ENCODE measurements at regions not wholly inside any gene's neighbourhood (a gene's known extent, or its start where the extent isn't known, plus 50 kb on each side); places are given as distances from the start of the nearest gene placed in this dataset.

DNA sequence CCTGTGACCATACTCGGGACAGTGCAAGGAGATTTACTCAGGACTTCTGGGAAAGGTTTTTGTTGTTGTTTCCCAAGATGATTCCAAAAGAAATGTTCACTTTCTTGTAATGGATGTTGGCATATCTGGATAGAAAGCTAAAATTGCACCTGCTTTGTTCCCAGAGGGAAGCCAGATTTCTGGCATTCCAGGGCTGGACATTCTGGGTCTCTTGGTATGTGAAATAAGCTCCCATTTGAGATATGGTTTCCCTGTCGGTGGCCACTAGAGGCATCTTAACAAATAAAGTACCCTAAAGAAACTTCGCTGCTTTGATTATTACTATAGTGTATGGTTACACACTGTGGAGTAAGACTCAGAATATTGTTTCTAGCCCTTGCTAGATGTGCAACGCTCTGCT is 737.3 kb downstream of the BRINP1 start:
- WGBS, 2 donors = 79 to 85% methylated on average over 4 of the region's 4 CpGs
- TF ChIP-seq POLR2A (IDR thresholded peaks at IDR 0.05) (no peak), POLR2AphosphoS5 (IDR thresholded peaks at IDR 0.05) (no peak), EP300 (IDR thresholded peaks at IDR 0.05) (no peak)
- TF ChIP-seq, protein P1, sequence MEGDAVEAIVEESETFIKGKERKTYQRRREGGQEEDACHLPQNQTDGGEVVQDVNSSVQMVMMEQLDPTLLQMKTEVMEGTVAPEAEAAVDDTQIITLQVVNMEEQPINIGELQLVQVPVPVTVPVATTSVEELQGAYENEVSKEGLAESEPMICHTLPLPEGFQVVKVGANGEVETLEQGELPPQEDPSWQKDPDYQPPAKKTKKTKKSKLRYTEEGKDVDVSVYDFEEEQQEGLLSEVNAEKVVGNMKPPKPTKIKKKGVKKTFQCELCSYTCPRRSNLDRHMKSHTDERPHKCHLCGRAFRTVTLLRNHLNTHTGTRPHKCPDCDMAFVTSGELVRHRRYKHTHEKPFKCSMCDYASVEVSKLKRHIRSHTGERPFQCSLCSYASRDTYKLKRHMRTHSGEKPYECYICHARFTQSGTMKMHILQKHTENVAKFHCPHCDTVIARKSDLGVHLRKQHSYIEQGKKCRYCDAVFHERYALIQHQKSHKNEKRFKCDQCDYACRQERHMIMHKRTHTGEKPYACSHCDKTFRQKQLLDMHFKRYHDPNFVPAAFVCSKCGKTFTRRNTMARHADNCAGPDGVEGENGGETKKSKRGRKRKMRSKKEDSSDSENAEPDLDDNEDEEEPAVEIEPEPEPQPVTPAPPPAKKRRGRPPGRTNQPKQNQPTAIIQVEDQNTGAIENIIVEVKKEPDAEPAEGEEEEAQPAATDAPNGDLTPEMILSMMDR (IDR thresholded peaks at IDR 0.05) = no peak

DNA sequence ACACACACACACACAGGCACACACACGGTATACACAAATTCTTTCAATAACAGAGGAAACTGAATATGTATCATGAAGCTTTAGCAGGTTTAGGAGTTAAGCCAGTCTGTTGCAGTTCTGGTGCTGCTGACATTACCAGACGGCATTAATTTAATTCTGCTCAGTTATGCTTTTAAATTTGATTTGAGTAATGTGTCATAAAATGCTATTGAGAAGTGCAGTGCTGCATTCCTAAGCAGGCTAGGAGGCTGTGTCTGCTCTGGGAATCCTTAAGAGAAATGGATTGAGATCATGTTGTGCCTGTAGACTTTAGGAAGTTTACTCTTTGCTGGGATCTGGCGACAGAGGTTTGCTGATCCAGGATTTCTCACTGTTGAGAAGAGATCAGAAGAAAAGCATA is 733.8 kb downstream of the BRINP1 start:
- 67 to 77% methylated on average over 3 of the region's 3 CpGs for WGBS, 2 donors
- DNase-seq = no peak
- no peaks in the 10 kb centered on the region for H3K27me3 ChIP-seq
- H3K36me3 ChIP-seq = no peaks in the 10 kb centered on the region
- peaks cover 0 to 10% (median 0%) of the 10 kb centered on the region in 4 donors for H3K4me1 ChIP-seq
- TF ChIP-seq POLR2A (IDR thresholded peaks at IDR 0.05) (no peak), POLR2AphosphoS5 (IDR thresholded peaks at IDR 0.05) (no peak), EP300 (IDR thresholded peaks at IDR 0.05) (no peak)
- TF ChIP-seq, protein P1 (IDR thresholded peaks at IDR 0.05) = no peak
- peaks cover 0 to 4% (median 0%) of the 10 kb centered on the region in 4 donors for H3K9me3 ChIP-seq
- H3K4me3 ChIP-seq = no peak overlapping the region
- intact Hi-C loops (cut with DNase I) = no loop called here
- no peak overlapping the region for H3K27ac ChIP-seq

More for the DNA sequence above, 737.3 kb downstream of the BRINP1 start:
- intact Hi-C loops (cut with DNase I) = no loop called here
- no peak overlapping the region for H3K4me3 ChIP-seq
- DNase-seq = no peak
- no peak overlapping the region for H3K27ac ChIP-seq
- H3K27me3 ChIP-seq = no peaks in the 10 kb centered on the region
- no peaks in the 10 kb centered on the region for H3K36me3 ChIP-seq
- peaks cover 0 to 4% (median 0%) of the 10 kb centered on the region in 4 donors for H3K9me3 ChIP-seq
- peaks cover 0 to 10% (median 0%) of the 10 kb centered on the region in 4 donors for H3K4me1 ChIP-seq

DNA sequence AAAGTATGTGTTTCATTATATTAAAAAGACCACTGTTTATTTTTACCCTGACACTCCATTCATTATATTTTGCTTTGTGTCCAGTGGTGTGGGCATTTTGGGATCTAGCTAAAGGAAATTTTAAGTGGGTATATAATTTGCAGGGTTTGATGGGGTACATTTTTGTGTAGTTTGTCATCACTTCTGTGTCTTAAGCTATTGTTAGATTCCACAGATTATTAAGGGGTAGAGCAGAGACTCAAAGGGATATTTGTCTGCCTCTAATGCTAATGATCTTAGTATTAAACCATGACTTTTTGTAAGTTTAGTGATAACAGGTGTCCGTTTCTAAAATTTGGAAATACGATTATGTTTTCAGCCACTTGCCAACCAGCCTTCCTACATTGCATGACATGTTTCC is 731.6 kb downstream of the BRINP1 start:
- no peak overlapping the region for H3K4me3 ChIP-seq
- no peak overlapping the region for H3K27ac ChIP-seq
- H3K4me1 ChIP-seq = peaks cover 0 to 10% (median 0%) of the 10 kb centered on the region in 4 donors
- no peaks in the 10 kb centered on the region for H3K36me3 ChIP-seq
- peaks cover 0 to 4% (median 0%) of the 10 kb centered on the region in 4 donors for H3K9me3 ChIP-seq
- no peak for DNase-seq
- intact Hi-C loops (cut with DNase I) = no loop called here
- no peak for TF ChIP-seq POLR2A (IDR thresholded peaks at IDR 0.05)
- TF ChIP-seq POLR2AphosphoS5 (IDR thresholded peaks at IDR 0.05) = no peak
- TF ChIP-seq, protein P1 (IDR thresholded peaks at IDR 0.05) = no peak
- no peak for TF ChIP-seq EP300 (IDR thresholded peaks at IDR 0.05)
- WGBS, 2 donors = 90 to 92% methylated on average over 2 of the region's 2 CpGs
- no peaks in the 10 kb centered on the region for H3K27me3 ChIP-seq

DNA sequence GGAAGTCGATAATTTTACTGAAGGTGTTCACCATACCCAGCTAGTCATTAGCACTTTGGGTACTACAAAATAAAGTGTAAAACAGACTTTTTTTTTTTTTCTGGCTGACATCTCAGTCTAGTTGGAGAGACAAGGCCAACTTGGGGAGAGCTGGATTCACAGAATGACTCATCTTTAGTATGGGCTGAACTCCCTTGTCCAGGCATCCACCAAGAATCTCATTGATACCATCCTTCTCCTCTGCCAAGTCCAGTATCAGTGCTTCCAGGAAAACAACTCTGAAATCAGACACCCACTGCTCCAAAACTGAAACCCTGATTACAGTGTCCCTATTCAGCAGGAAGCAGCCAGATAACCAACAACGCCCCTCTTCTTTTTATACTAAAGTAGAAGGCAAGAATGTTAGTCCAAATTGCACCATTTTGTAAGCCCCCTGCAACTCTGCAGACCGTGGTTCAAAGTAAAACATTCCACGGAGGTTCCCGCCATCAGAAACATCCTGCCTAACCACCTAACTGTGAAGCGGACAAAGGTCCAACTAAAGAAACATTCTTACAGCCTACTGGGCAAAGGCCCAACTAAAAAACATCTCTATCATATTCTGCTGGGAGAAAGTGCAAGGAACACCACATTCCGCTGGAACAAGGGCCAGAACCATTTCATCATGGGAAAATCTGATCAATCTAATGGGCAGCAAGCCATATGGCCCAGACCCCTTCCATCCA is 728.2 kb downstream of the BRINP1 start:
- no peak for DNase-seq
- intact Hi-C loops (cut with DNase I) = no loop called here
- WGBS, 2 donors = 74 to 78% methylated on average over 7 of the region's 7 CpGs
- Histone ChIP-seq H3K27ac (no peak overlapping the region), H3K27me3 (no peaks in the 10 kb centered on the region), H3K4me3 (no peak overlapping the region), H3K4me1 (peaks cover 0 to 14% (median 2%) of the 10 kb centered on the region in 4 donors), H3K9me3 (peaks cover 0 to 1% (median 0%) of the 10 kb centered on the region in 4 donors), H3K36me3 (no peaks in the 10 kb centered on the region)
- TF ChIP-seq, protein P1 (IDR thresholded peaks at IDR 0.05) = no peak
- TF ChIP-seq POLR2AphosphoS5 (IDR thresholded peaks at IDR 0.05) (no peak), EP300 (IDR thresholded peaks at IDR 0.05) (no peak), POLR2A (IDR thresholded peaks at IDR 0.05) (no peak)
